HCT116 (cell line): ENCODE measurements at regions not wholly inside any gene's neighbourhood (a gene's known extent, or its start where the extent isn't known, plus 50 kb on each side); places are given as distances from the start of the nearest gene placed in this dataset.

Experiments
- ATAC-seq: fragments of 200-7000 bp; cut with Tn5 transposase; 2 replicates; pipeline ENCODE4 v1.9.1; 2020; ENCODE audit warnings: mild to moderate bottlenecking, moderate library complexity
- BruUV-seq: library from RNA; stranded (reverse); fragments of 400-500 nt; replicated peaks from 2 replicates; lab custom pipeline; 2021; lab: Mats Ljungman, UMichigan
- CTCF ChIA-PET: fragments of 300-600 bp; sonication (Branson Sonifier 250); formaldehyde crosslinking; loops from one replicate; lab custom pipeline; 2021; ENCODE audit warnings: antibody characterized with exemption; lab: Charles Lee
- POLR2A ChIA-PET: fragments of 300-600, 350-600 bp; sonication (Branson Sonifier 250); formaldehyde crosslinking; loops from one replicate; lab custom pipeline; 2021; ENCODE audit warnings: antibody characterized with exemption; lab: Charles Lee
- RAD21 ChIA-PET, 2 experiments: fragments of 300-600 bp; sonication (Branson Sonifier 250); formaldehyde crosslinking; loops; one replicate each; lab custom pipeline; 2023; ENCODE audit warnings: low total read pairs in 2 of 2; ENCODE audit not compliant: uncharacterized antibody in 2 of 2, unreplicated experiment in 2 of 2, low non-redundant PET in 1 of 2; lab: Charles Lee
- DNase-seq: peaks from one replicate; pipeline ENCODE4 v3.0.0-alpha.2; 2010; ENCODE audit warnings: low read depth, low spot score
- H2AFZ ChIP-seq: fragments of 200-600 bp; shearing (Covaris generic), sonication (generic); 2 replicates; pipeline ENCODE4 v1.6.1; 2017; ENCODE audit warnings: low read depth, mixed run types, mixed read lengths, antibody characterized with exemption, low read length; ENCODE audit not compliant: poor library complexity, severe bottlenecking
- H3K27ac ChIP-seq: 2 replicates; pipeline ENCODE4 v1.5.1; 2012; ENCODE audit warnings: low read depth, low read length
- H3K27me3 ChIP-seq: fragments of 200-600 bp; sonication (generic); 2 replicates; pipeline ENCODE4 v1.6.1; 2016; ENCODE audit warnings: mixed run types, low read length, mixed read lengths; ENCODE audit not compliant: insufficient read depth
- H3K36me3 ChIP-seq, 2 experiments: fragments of 200-500 bp in 1 of 2; fragments of 200-600 bp in 1 of 2; sonication (Bioruptor generic) in 1 of 2; sonication (generic) in 1 of 2; 2 replicates each; pipeline versions ENCODE4 v1.5.1 to v1.6.1; 2014 to 2016; ENCODE audit warnings: low read length in 2 of 2, inconsistent platforms in 1 of 2, mixed read lengths in 1 of 2, mixed run types in 1 of 2; ENCODE audit not compliant: insufficient read depth in 2 of 2, control insufficient read depth in 1 of 2
- H3K4me1 ChIP-seq, 2 experiments: fragments of 200-600 bp in 1 of 2; sonication (generic) in 1 of 2; 2 replicates each; pipeline versions ENCODE4 v1.5.1 to v1.6.1; 2012 to 2017; ENCODE audit warnings: low read length in 2 of 2, inconsistent platforms in 1 of 2, mild to moderate bottlenecking in 1 of 2, mixed read lengths in 1 of 2, mixed run types in 1 of 2, moderate library complexity in 1 of 2; ENCODE audit not compliant: insufficient read depth in 2 of 2, control insufficient read depth in 1 of 2
- H3K4me2 ChIP-seq: fragments of 200-600 bp; sonication (generic); 2 replicates; pipeline ENCODE4 v1.6.1; 2017; ENCODE audit warnings: mixed run types, low read length, mixed read lengths
- H3K4me3 ChIP-seq, 2 experiments: fragments of 200-600 bp in 1 of 2; sonication (generic) in 1 of 2; replicated peaks in 1 of 2; 2 replicates each; pipeline ENCODE4 v1.5.1; 2011 to 2016; ENCODE audit warnings: low read length in 2 of 2, control low read depth in 1 of 2, low read depth in 1 of 2, mild to moderate bottlenecking in 1 of 2, mixed read lengths in 1 of 2, mixed run types in 1 of 2
- H3K79me2 ChIP-seq: fragments of 200-600 bp; sonication (generic); 2 replicates; pipeline ENCODE4 v1.6.1; 2017; ENCODE audit warnings: mild to moderate bottlenecking, mixed run types, low read length, moderate library complexity, mixed read lengths; ENCODE audit not compliant: insufficient read depth
- H3K9ac ChIP-seq: fragments of 200-600 bp; sonication (generic); 2 replicates; pipeline ENCODE4 v1.6.1; 2016; ENCODE audit warnings: low read length, mixed read lengths
- H3K9me2 ChIP-seq: fragments of 200-600 bp; sonication (generic), shearing (Covaris generic); 2 replicates; pipeline ENCODE4 v1.6.1; 2017; ENCODE audit warnings: mixed run types, mild to moderate bottlenecking, moderate library complexity; ENCODE audit not compliant: insufficient read depth
- H3K9me3 ChIP-seq, 2 experiments: fragments of 200-500 bp in 1 of 2; fragments of 200-600 bp in 1 of 2; sonication (Bioruptor generic) in 1 of 2; sonication (generic) in 1 of 2; 2 replicates each; pipeline ENCODE4 v1.6.1; 2014 to 2017; ENCODE audit warnings: low read length in 2 of 2, mixed read lengths in 2 of 2, inconsistent platforms in 1 of 2, low read depth in 1 of 2, mild to moderate bottlenecking in 1 of 2, mixed run types in 1 of 2, moderate library complexity in 1 of 2; ENCODE audit not compliant: control insufficient read depth in 1 of 2, insufficient read depth in 1 of 2
- H4K20me1 ChIP-seq: fragments of 200-600 bp; sonication (generic), shearing (Covaris generic); 2 replicates; pipeline ENCODE4 v1.6.1; 2017; ENCODE audit warnings: mixed run types, mild to moderate bottlenecking, moderate library complexity; ENCODE audit not compliant: insufficient read depth
- CBX3 ChIP-seq: IDR thresholded peaks from 2 replicates; pipeline ENCODE4 v1.6.1; 2012; ENCODE audit warnings: low read depth
- CEBPB ChIP-seq: IDR thresholded peaks from 2 replicates; pipeline ENCODE4 v1.6.1; 2012; ENCODE audit warnings: low read depth
- EGR1 ChIP-seq: IDR thresholded peaks from 2 replicates; pipeline ENCODE4 v1.6.1; 2012; ENCODE audit warnings: low read depth
- ELF1 ChIP-seq: IDR thresholded peaks from 2 replicates; pipeline ENCODE4 v1.6.1; 2012; ENCODE audit warnings: low read depth, borderline replicate concordance
- EZH2 ChIP-seq: fragments of 200-600 bp; sonication (generic); IDR thresholded peaks from 2 replicates; pipeline ENCODE4 v1.6.1; 2017; ENCODE audit warnings: antibody characterized with exemption, mixed run types
- EZH2phosphoT487 ChIP-seq: fragments of 200-600 bp; IDR thresholded peaks from 2 replicates; pipeline ENCODE4 v1.6.1; 2018; ENCODE audit warnings: antibody characterized with exemption, borderline replicate concordance
- FOSL1 ChIP-seq: IDR thresholded peaks from 2 replicates; pipeline ENCODE4 v1.6.1; 2012; ENCODE audit warnings: low read depth
- JUND ChIP-seq: IDR thresholded peaks from 2 replicates; pipeline ENCODE4 v1.6.1; 2012
- POLR2A ChIP-seq: IDR thresholded peaks from 2 replicates; pipeline ENCODE4 v1.7.0; 2011; ENCODE audit warnings: borderline replicate concordance; ENCODE audit not compliant: insufficient read depth, insufficient read length; ENCODE audit errors: extremely low read depth
- POLR2AphosphoS5 ChIP-seq: IDR thresholded peaks from 2 replicates; pipeline ENCODE4 v1.6.1; 2011; ENCODE audit warnings: mild to moderate bottlenecking, low read depth, low read length, moderate library complexity
- REST ChIP-seq: IDR thresholded peaks from 2 replicates; pipeline ENCODE4 v1.6.1; 2012; ENCODE audit warnings: low read depth
- SIN3A ChIP-seq: IDR thresholded peaks from 2 replicates; pipeline ENCODE4 v1.6.1; 2012; ENCODE audit warnings: low read depth
- SRF ChIP-seq: IDR thresholded peaks from 2 replicates; pipeline ENCODE4 v1.6.1; 2012; ENCODE audit warnings: low read depth
- TCF7L2 ChIP-seq: IDR thresholded peaks from 2 replicates; pipeline ENCODE4 v1.7.0; 2011; ENCODE audit warnings: borderline replicate concordance, inconsistent platforms; ENCODE audit not compliant: insufficient read depth, insufficient read length; ENCODE audit errors: extremely low read depth
- YY1 ChIP-seq: IDR thresholded peaks from 2 replicates; pipeline ENCODE4 v1.6.1; 2011; ENCODE audit warnings: low read length, low read depth, moderate library complexity, mild to moderate bottlenecking; ENCODE audit not compliant: insufficient replicate concordance; ENCODE audit errors: extremely low read depth
- ZFX ChIP-seq: fragments of 450-650 bp; IDR thresholded peaks from 2 replicates; pipeline ENCODE4 v1.6.1; 2017
- intact Hi-C: fragments of 100-400 bp; cut with micrococcal nuclease; formaldehyde crosslinking; loops from 2 replicates; pipeline ENCODE4 v1.10.0; 2022
- TF ChIP-seq, protein P1 (sequence below): IDR thresholded peaks from 2 replicates; pipeline ENCODE4 v1.6.1; 2011; ENCODE audit warnings: mild to moderate bottlenecking, low read length, moderate library complexity; ENCODE audit not compliant: insufficient replicate concordance; ENCODE audit errors: extremely low read depth

DNA sequence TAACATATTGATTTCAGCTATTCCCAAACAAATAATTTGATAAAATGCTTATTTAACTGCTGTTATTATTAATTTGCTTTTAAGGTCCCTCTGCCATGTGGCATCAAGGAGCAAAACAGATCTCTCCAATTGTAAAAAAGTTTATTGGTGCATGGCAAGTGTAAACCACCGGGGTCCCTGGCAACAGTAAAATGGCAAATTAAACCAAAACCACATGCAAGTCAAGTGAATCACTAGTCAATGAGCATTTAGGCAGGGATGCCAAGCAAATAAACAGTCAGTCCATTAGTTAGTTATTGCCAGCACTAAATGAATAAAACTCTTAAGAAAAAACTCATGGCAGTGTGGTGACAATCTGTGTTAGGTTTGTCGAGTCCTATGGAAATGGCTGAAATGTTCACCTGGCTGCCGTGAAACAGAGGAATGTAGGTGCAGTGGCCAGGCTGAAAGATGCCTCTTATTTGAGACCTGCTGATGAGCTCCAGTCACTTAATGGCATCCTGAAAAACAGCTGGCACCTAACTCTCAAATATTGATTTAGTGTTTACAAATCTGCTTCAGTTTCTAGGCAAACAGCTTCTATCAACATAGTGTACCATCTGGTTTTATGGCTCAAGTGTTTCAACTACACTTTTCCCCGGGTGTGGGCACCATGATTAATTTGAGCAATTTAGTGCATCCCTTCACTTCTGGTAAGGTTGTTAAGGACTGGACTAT, 296.5 kb upstream of the ITGA1 start:
- Histone ChIP-seq H3K9me2 (no peaks in the 10 kb centered on the region), H3K9ac (no peak overlapping the region), H3K27me3 (no peaks in the 10 kb centered on the region), H3K9me3 (no peaks in the 10 kb centered on the region), H3K36me3 (no peaks in the 10 kb centered on the region), H4K20me1 (no peaks in the 10 kb centered on the region), H3K4me3 (no peak overlapping the region), H3K4me2 (no peak overlapping the region), H2AFZ (no peak overlapping the region), H3K4me1 (no peaks in the 10 kb centered on the region), H3K27ac (no peak overlapping the region), H3K79me2 (no peaks in the 10 kb centered on the region)
- ChIA-PET POLR2A (no interaction called here), CTCF (no interaction called here), RAD21 (no interaction called here)
- no peak for ATAC-seq
- no peak for TF ChIP-seq POLR2AphosphoS5
- no peak for TF ChIP-seq FOSL1
- no peak for TF ChIP-seq ELF1
- TF ChIP-seq SIN3A = no peak
- no peak for TF ChIP-seq TCF7L2
- TF ChIP-seq YY1 = no peak
- DNase-seq = no peak
- intact Hi-C loops = no loop called here
- no TSS peak for BruUV-seq

DNA sequence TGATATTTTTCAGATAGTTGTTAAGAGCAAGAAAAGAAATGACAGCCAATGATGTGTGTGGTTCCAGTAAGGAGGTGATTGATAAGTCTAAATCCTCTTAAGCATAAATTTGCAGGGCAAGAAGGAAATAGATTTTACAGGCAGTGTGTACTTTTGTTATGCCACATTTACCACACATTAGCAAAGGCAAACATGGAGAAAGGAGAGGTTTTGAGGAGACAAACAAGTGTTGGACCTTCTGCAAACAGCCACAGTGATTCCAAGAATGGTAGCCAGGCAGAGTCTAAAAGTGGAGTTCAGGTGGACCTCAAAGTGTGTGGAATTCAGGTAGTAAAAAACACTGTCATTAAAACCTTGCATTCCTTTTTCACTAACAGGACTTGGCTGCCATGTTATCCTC, 295.9 kb upstream of the ITGA1 start:
- Histone ChIP-seq H3K9ac (no peak overlapping the region), H3K27me3 (no peaks in the 10 kb centered on the region), H3K36me3 (no peaks in the 10 kb centered on the region), H3K4me1 (no peaks in the 10 kb centered on the region), H2AFZ (no peak overlapping the region), H4K20me1 (no peaks in the 10 kb centered on the region), H3K4me2 (no peak overlapping the region), H3K9me2 (no peaks in the 10 kb centered on the region), H3K79me2 (no peaks in the 10 kb centered on the region), H3K9me3 (no peaks in the 10 kb centered on the region), H3K27ac (no peak overlapping the region), H3K4me3 (no peak overlapping the region)
- ChIA-PET CTCF (no interaction called here), RAD21 (no interaction called here), POLR2A (no interaction called here)
- ATAC-seq = no peak
- intact Hi-C loops = no loop called here
- DNase-seq = no peak
- no TSS peak for BruUV-seq
- TF ChIP-seq ELF1 (no peak), POLR2A (no peak), JUND (no peak), CEBPB (no peak), EGR1 (no peak), REST (no peak), ZFX (no peak), POLR2AphosphoS5 (no peak), EZH2phosphoT487 (no peak), YY1 (no peak), SRF (no peak), CBX3 (no peak), EZH2 (no peak)
- TF ChIP-seq, protein P1, sequence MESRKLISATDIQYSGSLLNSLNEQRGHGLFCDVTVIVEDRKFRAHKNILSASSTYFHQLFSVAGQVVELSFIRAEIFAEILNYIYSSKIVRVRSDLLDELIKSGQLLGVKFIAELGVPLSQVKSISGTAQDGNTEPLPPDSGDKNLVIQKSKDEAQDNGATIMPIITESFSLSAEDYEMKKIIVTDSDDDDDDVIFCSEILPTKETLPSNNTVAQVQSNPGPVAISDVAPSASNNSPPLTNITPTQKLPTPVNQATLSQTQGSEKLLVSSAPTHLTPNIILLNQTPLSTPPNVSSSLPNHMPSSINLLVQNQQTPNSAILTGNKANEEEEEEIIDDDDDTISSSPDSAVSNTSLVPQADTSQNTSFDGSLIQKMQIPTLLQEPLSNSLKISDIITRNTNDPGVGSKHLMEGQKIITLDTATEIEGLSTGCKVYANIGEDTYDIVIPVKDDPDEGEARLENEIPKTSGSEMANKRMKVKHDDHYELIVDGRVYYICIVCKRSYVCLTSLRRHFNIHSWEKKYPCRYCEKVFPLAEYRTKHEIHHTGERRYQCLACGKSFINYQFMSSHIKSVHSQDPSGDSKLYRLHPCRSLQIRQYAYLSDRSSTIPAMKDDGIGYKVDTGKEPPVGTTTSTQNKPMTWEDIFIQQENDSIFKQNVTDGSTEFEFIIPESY = no peak
